C4-2B (cell line): ENCODE measurements at regions not wholly inside any gene's neighbourhood (a gene's known extent, or its start where the extent isn't known, plus 50 kb on each side); places are given as distances from the start of the nearest gene placed in this dataset.
"Not testable (repeated sequence)": the region's sequence is repeated elsewhere in the genome, so short reads cannot be mapped to it uniquely, and the experiment has no call there.

Source experiments
- H3K27ac ChIP-seq: fragments of 450-650 bp; 2 replicates; pipeline ENCODE4 v1.5.1; 2017
- ZFX ChIP-seq: fragments of 450-650 bp; IDR thresholded peaks from 2 replicates; pipeline ENCODE4 v1.6.1; 2017
- TF ChIP-seq, protein P1 (sequence below): fragments of 450-650 bp; conservative IDR thresholded peaks from 2 replicates; pipeline ENCODE4 v1.5.1; 2017; ENCODE audit warnings: mild to moderate bottlenecking

DNA sequence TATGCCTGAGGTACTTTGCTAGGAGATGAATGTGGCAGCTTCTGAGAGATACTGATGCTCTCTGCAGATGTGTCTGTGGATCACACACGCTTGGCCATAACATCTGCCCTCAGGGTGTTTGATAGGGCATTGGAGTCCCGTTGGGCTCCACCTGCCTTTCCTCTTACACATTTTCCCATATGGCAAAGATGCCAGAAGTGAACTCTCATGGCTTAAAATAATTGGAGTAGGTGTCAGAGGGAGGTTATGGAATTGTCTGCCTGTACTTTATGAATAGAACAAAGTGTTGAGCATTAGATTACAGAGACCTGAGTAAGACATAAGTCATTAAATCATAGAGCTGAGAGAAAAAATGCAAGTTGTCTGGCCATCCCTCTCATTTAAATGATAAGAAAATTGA, 75.3 kb upstream of the PNPT1 start:
- H3K27ac ChIP-seq = no peak overlapping the region
- no peak for TF ChIP-seq ZFX
- TF ChIP-seq, protein P1, sequence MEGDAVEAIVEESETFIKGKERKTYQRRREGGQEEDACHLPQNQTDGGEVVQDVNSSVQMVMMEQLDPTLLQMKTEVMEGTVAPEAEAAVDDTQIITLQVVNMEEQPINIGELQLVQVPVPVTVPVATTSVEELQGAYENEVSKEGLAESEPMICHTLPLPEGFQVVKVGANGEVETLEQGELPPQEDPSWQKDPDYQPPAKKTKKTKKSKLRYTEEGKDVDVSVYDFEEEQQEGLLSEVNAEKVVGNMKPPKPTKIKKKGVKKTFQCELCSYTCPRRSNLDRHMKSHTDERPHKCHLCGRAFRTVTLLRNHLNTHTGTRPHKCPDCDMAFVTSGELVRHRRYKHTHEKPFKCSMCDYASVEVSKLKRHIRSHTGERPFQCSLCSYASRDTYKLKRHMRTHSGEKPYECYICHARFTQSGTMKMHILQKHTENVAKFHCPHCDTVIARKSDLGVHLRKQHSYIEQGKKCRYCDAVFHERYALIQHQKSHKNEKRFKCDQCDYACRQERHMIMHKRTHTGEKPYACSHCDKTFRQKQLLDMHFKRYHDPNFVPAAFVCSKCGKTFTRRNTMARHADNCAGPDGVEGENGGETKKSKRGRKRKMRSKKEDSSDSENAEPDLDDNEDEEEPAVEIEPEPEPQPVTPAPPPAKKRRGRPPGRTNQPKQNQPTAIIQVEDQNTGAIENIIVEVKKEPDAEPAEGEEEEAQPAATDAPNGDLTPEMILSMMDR = no peak

GRCh38 chr2:55766947-55767346, 73.3 kb upstream of the PNPT1 start:
- no peak overlapping the region for H3K27ac ChIP-seq
- TF ChIP-seq, protein P1 = no peak
- TF ChIP-seq ZFX = no peak

GRCh38 chr2:55765708-55766107, 72.1 kb upstream of the PNPT1 start:
- not testable (repeated sequence) for H3K27ac ChIP-seq

DNA sequence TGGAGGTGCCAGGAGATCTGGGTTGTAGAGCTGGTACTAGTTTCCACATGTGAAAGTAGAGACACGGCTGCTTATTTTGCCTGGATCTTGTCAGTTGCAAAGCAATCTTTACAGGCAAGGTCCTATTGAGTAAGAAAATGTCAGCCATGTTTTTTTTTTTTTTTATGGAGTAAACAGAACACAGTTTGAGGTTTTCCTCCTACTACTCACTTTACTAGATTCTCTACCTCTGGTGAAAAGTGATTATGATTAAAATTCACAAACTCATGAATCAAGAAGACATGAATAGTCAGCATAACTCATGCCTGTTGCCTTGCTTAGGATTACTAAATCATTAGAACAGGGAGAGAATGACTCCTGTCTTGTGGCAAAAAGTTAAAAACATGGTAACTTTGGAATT, 70.1 kb upstream of the PNPT1 start:
- H3K27ac ChIP-seq = no peak overlapping the region
- TF ChIP-seq ZFX = no peak
- TF ChIP-seq, protein P1 = no peak

- TF ChIP-seq, protein P1 = no peak
- no peak for TF ChIP-seq ZFX
- H3K27ac ChIP-seq = no peak overlapping the region
Observed at GRCh38 chr2:55761526-55761925, 67.9 kb upstream of the PNPT1 start.

DNA sequence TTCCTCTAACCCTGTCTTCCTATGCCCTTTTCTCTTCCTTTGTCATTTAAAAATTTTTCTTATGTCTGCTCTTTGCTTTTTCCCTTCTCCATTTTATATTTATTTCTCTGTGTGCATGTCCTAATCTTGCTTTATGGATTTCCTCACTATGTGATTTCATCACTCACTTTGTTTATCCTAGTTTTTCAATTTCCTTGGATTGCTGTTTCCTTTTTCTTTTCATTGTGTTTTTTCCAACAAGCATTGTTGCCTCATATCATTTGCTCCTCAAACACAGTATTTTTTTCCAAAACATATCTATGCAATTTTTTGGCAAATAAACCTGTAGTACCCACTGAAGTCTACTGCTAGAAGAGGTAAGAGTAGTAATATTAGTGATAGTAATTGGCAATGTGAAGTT, 67.4 kb upstream of the PNPT1 start:
- no peak overlapping the region for H3K27ac ChIP-seq
- TF ChIP-seq ZFX = no peak
- TF ChIP-seq, protein P1 = no peak

- no peak for TF ChIP-seq ZFX
- TF ChIP-seq, protein P1 = no peak
- no peak overlapping the region for H3K27ac ChIP-seq
Observed at GRCh38 chr2:55760125-55760524, 66.5 kb upstream of the PNPT1 start.

GRCh38 chr2:55759271-55759921, 65.8 kb upstream of the PNPT1 start:
- no peak for TF ChIP-seq ZFX
- TF ChIP-seq, protein P1 = no peak
- H3K27ac ChIP-seq = no peak overlapping the region
